ENCODE measurements at regions not wholly inside any gene's neighbourhood (a gene's known extent, or its start where the extent isn't known, plus 50 kb on each side); places are given as distances from the start of the nearest gene placed in this dataset.

DNA sequence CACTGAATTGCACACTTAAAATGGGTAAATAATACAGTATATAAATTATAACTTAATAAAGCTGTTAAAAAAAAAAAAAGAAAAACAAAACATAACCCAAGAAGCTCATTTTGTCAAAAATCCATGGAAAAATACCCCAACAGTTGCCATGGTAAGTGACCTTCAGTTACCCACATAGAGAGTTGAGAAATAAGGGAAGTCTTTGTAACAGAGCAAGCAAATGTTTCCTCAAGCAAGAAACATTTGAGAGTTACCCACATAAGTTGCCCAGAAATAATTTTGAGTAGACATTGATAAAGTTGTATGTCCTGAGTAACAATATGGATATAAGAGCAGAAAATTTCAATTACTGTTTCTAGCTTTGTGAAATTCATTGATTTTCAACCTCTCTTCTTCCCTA lies 227.4 kb downstream of the CCDC59 start:
- no peak for TF ChIP-seq EZH2 (IDR thresholded peaks at IDR 0.05; ENCODE audit: borderline replicate concordance, low read depth, low read length, poor library complexity, severe bottlenecking)
- TF ChIP-seq, protein P1, sequence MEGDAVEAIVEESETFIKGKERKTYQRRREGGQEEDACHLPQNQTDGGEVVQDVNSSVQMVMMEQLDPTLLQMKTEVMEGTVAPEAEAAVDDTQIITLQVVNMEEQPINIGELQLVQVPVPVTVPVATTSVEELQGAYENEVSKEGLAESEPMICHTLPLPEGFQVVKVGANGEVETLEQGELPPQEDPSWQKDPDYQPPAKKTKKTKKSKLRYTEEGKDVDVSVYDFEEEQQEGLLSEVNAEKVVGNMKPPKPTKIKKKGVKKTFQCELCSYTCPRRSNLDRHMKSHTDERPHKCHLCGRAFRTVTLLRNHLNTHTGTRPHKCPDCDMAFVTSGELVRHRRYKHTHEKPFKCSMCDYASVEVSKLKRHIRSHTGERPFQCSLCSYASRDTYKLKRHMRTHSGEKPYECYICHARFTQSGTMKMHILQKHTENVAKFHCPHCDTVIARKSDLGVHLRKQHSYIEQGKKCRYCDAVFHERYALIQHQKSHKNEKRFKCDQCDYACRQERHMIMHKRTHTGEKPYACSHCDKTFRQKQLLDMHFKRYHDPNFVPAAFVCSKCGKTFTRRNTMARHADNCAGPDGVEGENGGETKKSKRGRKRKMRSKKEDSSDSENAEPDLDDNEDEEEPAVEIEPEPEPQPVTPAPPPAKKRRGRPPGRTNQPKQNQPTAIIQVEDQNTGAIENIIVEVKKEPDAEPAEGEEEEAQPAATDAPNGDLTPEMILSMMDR (conservative IDR thresholded peaks at IDR 0.05; ENCODE audit: low read depth, low read length) = no peak
- POLR2A ChIA-PET (ENCODE audit: low non-redundant PET) = no interaction called here
- Histone ChIP-seq H3K9me3 (ENCODE audit: low read depth, low read length, poor library complexity, severe bottlenecking) (no peaks in the 10 kb centered on the region), H3K27ac (ENCODE audit: low read depth, low read length, poor library complexity, severe bottlenecking) (no peak overlapping the region), H3K27me3 (replicated peaks; ENCODE audit: insufficient read depth, low read depth, low read length, poor library complexity) (no peaks in the 10 kb centered on the region), H3K4me1 (ENCODE audit: insufficient read depth, low read length, poor library complexity, severe bottlenecking) (no peaks in the 10 kb centered on the region), H3K4me3 (ENCODE audit: low read depth, low read length, poor library complexity, severe bottlenecking) (no peak overlapping the region), H3K36me3 (ENCODE audit: insufficient read depth, low read length, poor library complexity, severe bottlenecking) (no peaks in the 10 kb centered on the region)
- intact Hi-C loops (cut with micrococcal nuclease; ENCODE audit: unreplicated experiment) = no loop called here
- no peak for DNase-seq (ENCODE audit: low spot score)
- CTCF ChIA-PET = no interaction called here
- BruUV-seq (replicated peaks) = no TSS peak

DNA sequence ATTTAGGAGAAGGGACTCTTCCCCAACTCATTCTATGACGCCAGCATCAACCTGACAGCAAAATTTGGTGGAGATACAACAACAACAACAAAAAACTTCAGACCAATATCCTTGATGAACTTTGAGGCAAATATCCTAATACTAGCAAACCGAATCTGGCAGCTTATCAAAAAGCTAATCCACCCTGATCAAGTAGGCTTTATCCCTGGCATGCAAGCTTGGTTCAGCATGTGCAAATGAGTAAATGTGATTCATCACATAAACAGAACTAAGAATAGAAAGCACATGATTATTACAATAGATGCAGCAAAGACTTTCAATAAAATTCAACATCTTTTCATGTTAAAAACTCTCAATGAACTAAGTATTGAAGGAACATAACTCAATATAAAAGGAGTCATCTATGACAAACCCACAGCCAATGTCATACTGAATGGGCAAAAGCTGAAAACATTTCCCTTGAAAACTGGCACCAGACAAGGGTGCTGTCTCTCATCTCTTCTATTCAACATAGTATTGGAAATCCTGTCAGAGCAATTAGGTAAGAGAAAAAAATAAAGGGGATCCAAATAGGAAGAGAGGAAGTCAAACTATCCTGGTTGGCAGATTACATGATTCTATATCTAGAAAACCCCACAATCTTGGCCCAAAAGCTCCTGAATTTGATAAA lies 233.3 kb downstream of the CCDC59 start:
- no peaks in the 10 kb centered on the region for H3K4me1 ChIP-seq (ENCODE audit: insufficient read depth, low read length, poor library complexity, severe bottlenecking)
- TF ChIP-seq, protein P1 (conservative IDR thresholded peaks at IDR 0.05; ENCODE audit: low read depth, low read length) = no peak
- TF ChIP-seq EZH2 (IDR thresholded peaks at IDR 0.05; ENCODE audit: borderline replicate concordance, low read depth, low read length, poor library complexity, severe bottlenecking) = no peak
- H3K27me3 ChIP-seq (replicated peaks; ENCODE audit: insufficient read depth, low read depth, low read length, poor library complexity) = no peaks in the 10 kb centered on the region
- no peak overlapping the region for H3K27ac ChIP-seq (ENCODE audit: low read depth, low read length, poor library complexity, severe bottlenecking)
- H3K4me3 ChIP-seq (ENCODE audit: low read depth, low read length, poor library complexity, severe bottlenecking) = no peak overlapping the region
- no TSS peak for BruUV-seq (replicated peaks)
- ChIA-PET POLR2A (ENCODE audit: low non-redundant PET) (no interaction called here), CTCF (no interaction called here)
- no peaks in the 10 kb centered on the region for H3K9me3 ChIP-seq (ENCODE audit: low read depth, low read length, poor library complexity, severe bottlenecking)
- no peak for DNase-seq (ENCODE audit: low spot score)
- H3K36me3 ChIP-seq (ENCODE audit: insufficient read depth, low read length, poor library complexity, severe bottlenecking) = no peaks in the 10 kb centered on the region
- intact Hi-C loops (cut with micrococcal nuclease; ENCODE audit: unreplicated experiment) = no loop called here

DNA sequence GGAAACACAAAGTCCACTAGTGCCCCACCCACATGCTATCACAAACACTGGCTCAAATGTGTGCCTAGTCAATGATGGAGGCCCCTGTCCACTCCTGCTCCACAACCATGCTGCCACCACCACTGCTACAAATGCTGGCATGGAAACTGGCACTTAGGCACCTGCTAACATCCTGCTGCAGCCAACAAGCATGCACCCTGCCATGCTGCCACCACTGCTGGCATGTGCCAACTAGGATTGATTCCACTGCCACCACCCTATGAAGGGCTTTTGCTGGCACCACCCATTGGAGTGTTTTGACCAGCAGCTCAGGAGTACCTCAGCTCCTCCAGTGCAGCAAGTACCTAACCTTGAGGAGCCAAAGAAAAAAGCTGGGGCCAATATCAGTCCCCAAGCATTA lies 236.6 kb downstream of the CCDC59 start:
- no TSS peak for BruUV-seq (replicated peaks)
- ChIA-PET POLR2A (ENCODE audit: low non-redundant PET) (no interaction called here), CTCF (no interaction called here)

More for the DNA sequence above, 236.6 kb downstream of the CCDC59 start:
- H3K27me3 ChIP-seq (replicated peaks; ENCODE audit: insufficient read depth, low read depth, low read length, poor library complexity) = no peaks in the 10 kb centered on the region
- TF ChIP-seq EZH2 (IDR thresholded peaks at IDR 0.05; ENCODE audit: borderline replicate concordance, low read depth, low read length, poor library complexity, severe bottlenecking) = no peak
- TF ChIP-seq, protein P1 (conservative IDR thresholded peaks at IDR 0.05; ENCODE audit: low read depth, low read length) = no peak
- intact Hi-C loops (cut with micrococcal nuclease; ENCODE audit: unreplicated experiment) = no loop called here
- H3K36me3 ChIP-seq (ENCODE audit: insufficient read depth, low read length, poor library complexity, severe bottlenecking) = no peaks in the 10 kb centered on the region
- H3K4me1 ChIP-seq (ENCODE audit: insufficient read depth, low read length, poor library complexity, severe bottlenecking) = no peaks in the 10 kb centered on the region
- no peak for DNase-seq (ENCODE audit: low spot score)
- H3K27ac ChIP-seq (ENCODE audit: low read depth, low read length, poor library complexity, severe bottlenecking) = no peak overlapping the region
- no peak overlapping the region for H3K4me3 ChIP-seq (ENCODE audit: low read depth, low read length, poor library complexity, severe bottlenecking)
- H3K9me3 ChIP-seq (ENCODE audit: low read depth, low read length, poor library complexity, severe bottlenecking) = no peaks in the 10 kb centered on the region

Data from A673 (cell line).